ENCODE measurements at regions not wholly inside any gene's neighbourhood (a gene's known extent, or its start where the extent isn't known, plus 50 kb on each side); places are given as distances from the start of the nearest gene placed in this dataset.

GRCh38 chr10:57741751-57742150 is 525.9 kb downstream of the IPMK start:
- no peak for TF ChIP-seq CTCF (IDR thresholded peaks at IDR 0.05; ENCODE audit: poor library complexity)
- no peak for TF ChIP-seq EZH2 (IDR thresholded peaks at IDR 0.05; ENCODE audit: borderline replicate concordance)

Measured in hepatocyte (in vitro differentiated cells).